KMS-11 (cell line): ENCODE measurements at regions not wholly inside any gene's neighbourhood (a gene's known extent, or its start where the extent isn't known, plus 50 kb on each side); places are given as distances from the start of the nearest gene placed in this dataset.

Source experiments
- H2AFZ ChIP-seq: fragments of 200-600 bp; sonication (generic); 2 replicates; pipeline ENCODE4 v1.6.1; 2016; ENCODE audit warnings: antibody characterized with exemption, mixed run types, low read depth
- H3K27ac ChIP-seq: fragments of 200-600 bp; sonication (generic); 2 replicates; pipeline ENCODE4 v1.6.1; 2016; ENCODE audit warnings: mild to moderate bottlenecking, mixed run types
- H3K27me3 ChIP-seq: fragments of 200-600 bp; sonication (generic); 2 replicates; pipeline ENCODE4 v1.6.1; 2017; ENCODE audit warnings: mild to moderate bottlenecking, low read depth, mixed run types, moderate library complexity; ENCODE audit not compliant: insufficient read depth
- H3K36me3 ChIP-seq: fragments of 200-600 bp; sonication (generic); 2 replicates; pipeline ENCODE4 v1.6.1; 2017; ENCODE audit warnings: mild to moderate bottlenecking, mixed run types; ENCODE audit not compliant: insufficient read depth
- H3K4me1 ChIP-seq: fragments of 200-600 bp; sonication (generic); 2 replicates; pipeline ENCODE4 v1.6.1; 2016; ENCODE audit warnings: mild to moderate bottlenecking, low read depth, mixed run types; ENCODE audit not compliant: poor library complexity, severe bottlenecking
- H3K4me2 ChIP-seq: fragments of 200-600 bp; sonication (generic); 2 replicates; pipeline ENCODE4 v1.7.0; 2016; ENCODE audit warnings: mild to moderate bottlenecking, mixed run types
- H3K4me3 ChIP-seq: fragments of 200-600 bp; sonication (generic); IDR thresholded peaks from 2 replicates; pipeline ENCODE4 v1.6.1; 2017; ENCODE audit warnings: low read depth, low read length, mixed read lengths; ENCODE audit not compliant: insufficient read depth
- H3K79me2 ChIP-seq: fragments of 200-600 bp; sonication (generic); 2 replicates; pipeline ENCODE4 v1.6.1; 2016; ENCODE audit warnings: low read depth, mixed run types; ENCODE audit not compliant: insufficient read depth
- H3K9ac ChIP-seq: fragments of 200-600 bp; sonication (generic); 2 replicates; pipeline ENCODE4 v1.6.1; 2016; ENCODE audit warnings: mild to moderate bottlenecking, mixed run types
- H4K20me1 ChIP-seq: fragments of 200-600 bp; sonication (generic); 2 replicates; pipeline ENCODE4 v1.6.1; 2016; ENCODE audit warnings: mild to moderate bottlenecking, mixed run types; ENCODE audit not compliant: insufficient read depth
- CTCF ChIP-seq: fragments of 200-600 bp; sonication (generic); conservative IDR thresholded peaks from 2 replicates; pipeline ENCODE4 v1.6.1; 2017; ENCODE audit warnings: low read depth, mild to moderate bottlenecking, antibody characterized with exemption, low read length, moderate library complexity, mixed read lengths

DNA sequence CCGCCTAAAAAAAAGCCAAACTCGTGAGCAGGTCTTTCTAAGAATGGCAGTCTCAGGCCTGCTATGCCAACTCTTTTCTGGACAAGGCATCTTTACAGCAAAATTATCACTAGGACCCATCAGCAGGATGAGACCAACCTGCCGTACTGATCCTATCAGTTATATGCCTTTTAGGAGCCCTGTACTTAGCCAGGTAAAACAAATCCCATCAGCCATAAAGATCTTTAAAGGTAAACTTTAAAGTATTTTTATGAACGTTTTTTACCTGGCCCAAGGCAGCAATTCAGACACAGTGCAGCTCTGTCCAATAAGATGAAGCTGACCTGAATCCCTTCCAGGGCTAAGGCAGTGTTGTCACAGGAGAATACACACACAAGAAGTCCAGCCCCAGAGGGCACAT lies 51.3 kb upstream of the TGM3 start:
- H3K36me3 ChIP-seq = no peaks in the 10 kb centered on the region
- H3K27me3 ChIP-seq = no peaks in the 10 kb centered on the region
- H3K79me2 ChIP-seq = no peaks in the 10 kb centered on the region
- no peak overlapping the region for H2AFZ ChIP-seq
- H3K9ac ChIP-seq = no peak overlapping the region
- no peak overlapping the region for H3K4me2 ChIP-seq
- H3K4me3 ChIP-seq = no peak overlapping the region
- H4K20me1 ChIP-seq = no peaks in the 10 kb centered on the region
- no peaks in the 10 kb centered on the region for H3K4me1 ChIP-seq
- no peak overlapping the region for H3K27ac ChIP-seq
- no peak for TF ChIP-seq CTCF

- H2AFZ ChIP-seq = no peak overlapping the region
- H3K4me2 ChIP-seq = no peak overlapping the region
Observed at GRCh38 chr20:2244993-2245392, 50.8 kb upstream of the TGM3 start.

DNA sequence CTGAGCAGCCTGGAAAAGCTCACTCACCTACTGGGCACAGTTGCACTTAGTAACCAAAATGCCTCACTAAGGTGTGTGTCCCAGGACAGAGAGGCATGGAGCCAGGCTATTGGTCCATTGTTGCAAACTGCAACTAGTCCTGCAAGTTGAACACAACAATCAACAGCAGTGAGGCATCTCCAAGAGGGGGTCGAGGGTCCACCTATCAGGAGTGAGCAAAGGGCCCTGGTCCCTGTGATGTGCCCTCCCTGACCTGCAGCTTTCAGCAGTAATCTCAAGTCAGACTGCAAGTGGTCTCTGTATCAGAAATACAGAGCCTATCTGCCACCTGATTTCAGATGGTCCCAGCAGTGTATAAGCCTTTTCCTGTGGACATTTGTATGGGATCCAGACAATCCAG lies 50.2 kb upstream of the TGM3 start:
- Histone ChIP-seq H3K4me3 (no peak overlapping the region), H4K20me1 (no peaks in the 10 kb centered on the region), H3K79me2 (no peaks in the 10 kb centered on the region), H3K27ac (no peak overlapping the region), H3K36me3 (no peaks in the 10 kb centered on the region), H3K4me1 (no peaks in the 10 kb centered on the region), H3K9ac (no peak overlapping the region), H2AFZ (no peak overlapping the region), H3K4me2 (no peak overlapping the region), H3K27me3 (no peaks in the 10 kb centered on the region)
- TF ChIP-seq CTCF = no peak

More at GRCh38 chr20:2244993-2245392, 50.8 kb upstream of the TGM3 start:
- Histone ChIP-seq H3K4me1 (no peaks in the 10 kb centered on the region), H3K79me2 (no peaks in the 10 kb centered on the region), H3K36me3 (no peaks in the 10 kb centered on the region), H3K27ac (no peak overlapping the region), H4K20me1 (no peaks in the 10 kb centered on the region), H3K9ac (no peak overlapping the region), H3K4me3 (no peak overlapping the region), H3K27me3 (no peaks in the 10 kb centered on the region)
- no peak for TF ChIP-seq CTCF
